ENCODE measurements at regions not wholly inside any gene's neighbourhood (a gene's known extent, or its start where the extent isn't known, plus 50 kb on each side); places are given as distances from the start of the nearest gene placed in this dataset.

- no peak for DNase-seq (ENCODE audit: low read depth, low spot score)
- in situ Hi-C loops (cut with HindIII; ENCODE audit: low pct_unique_long_range_greater_than_20kb, low sequenced_read_pairs) = no loop called here
Observed at GRCh38 chr12:118637767-118638370, 261.5 kb downstream of the SUDS3 start.

GRCh38 chr12:118641249-118641648, 264.9 kb downstream of the SUDS3 start:
- peak; percentile 11 for DNase-seq (ENCODE audit: low read depth, low spot score)
- in situ Hi-C loops (cut with HindIII; ENCODE audit: low pct_unique_long_range_greater_than_20kb, low sequenced_read_pairs) = no loop called here

- peak; percentile 4 for DNase-seq (ENCODE audit: low read depth, low spot score)
- in situ Hi-C loops (cut with HindIII; ENCODE audit: low pct_unique_long_range_greater_than_20kb, low sequenced_read_pairs) = no loop called here
Observed at GRCh38 chr12:118645219-118645618, 268.9 kb downstream of the SUDS3 start.

GRCh38 chr12:118649765-118650585, 273.6 kb downstream of the SUDS3 start:
- in situ Hi-C loops (cut with HindIII; ENCODE audit: low pct_unique_long_range_greater_than_20kb, low sequenced_read_pairs) = no loop called here
- no peak for DNase-seq (ENCODE audit: low read depth, low spot score)

GRCh38 chr12:118650586-118650960, 274.2 kb downstream of the SUDS3 start:
- in situ Hi-C loops (cut with HindIII; ENCODE audit: low pct_unique_long_range_greater_than_20kb, low sequenced_read_pairs) = no loop called here
- DNase-seq (ENCODE audit: low read depth, low spot score) = peak; percentile 54

GRCh38 chr12:118651487-118651886, 275.1 kb downstream of the SUDS3 start:
- in situ Hi-C loops (cut with HindIII; ENCODE audit: low pct_unique_long_range_greater_than_20kb, low sequenced_read_pairs) = no loop called here
- no peak for DNase-seq (ENCODE audit: low read depth, low spot score)

- DNase-seq (ENCODE audit: low read depth, low spot score) = no peak
Observed at GRCh38 chr12:118655588-118655987, 279.2 kb downstream of the SUDS3 start.

GRCh38 chr12:118680356-118680963, 300.9 kb upstream of the SRRM4 start:
- in situ Hi-C loops (cut with HindIII; ENCODE audit: low pct_unique_long_range_greater_than_20kb, low sequenced_read_pairs) = no loop called here
- DNase-seq (ENCODE audit: low read depth, low spot score) = peak; percentile 21

More at GRCh38 chr12:118655588-118655987, 279.2 kb downstream of the SUDS3 start:
- in situ Hi-C loops (cut with HindIII; ENCODE audit: low pct_unique_long_range_greater_than_20kb, low sequenced_read_pairs) = no loop called here

- in situ Hi-C loops (cut with HindIII; ENCODE audit: low pct_unique_long_range_greater_than_20kb, low sequenced_read_pairs) = no loop called here
- DNase-seq (ENCODE audit: low read depth, low spot score) = no peak
Observed at GRCh38 chr12:118682656-118683055, 298.7 kb upstream of the SRRM4 start.

GRCh38 chr12:118685983-118686607, 295.2 kb upstream of the SRRM4 start:
- DNase-seq (ENCODE audit: low read depth, low spot score) = no peak
- in situ Hi-C loops (cut with HindIII; ENCODE audit: low pct_unique_long_range_greater_than_20kb, low sequenced_read_pairs) = no loop called here

GRCh38 chr12:118689793-118690192, 291.5 kb upstream of the SRRM4 start:
- no peak for DNase-seq (ENCODE audit: low read depth, low spot score)

GRCh38 chr12:118690506-118690905, 290.8 kb upstream of the SRRM4 start:
- in situ Hi-C loops (cut with HindIII; ENCODE audit: low pct_unique_long_range_greater_than_20kb, low sequenced_read_pairs) = no loop called here
- DNase-seq (ENCODE audit: low read depth, low spot score) = no peak

More at GRCh38 chr12:118689793-118690192, 291.5 kb upstream of the SRRM4 start:
- in situ Hi-C loops (cut with HindIII; ENCODE audit: low pct_unique_long_range_greater_than_20kb, low sequenced_read_pairs) = no loop called here

GRCh38 chr12:118694128-118694775, 287.1 kb upstream of the SRRM4 start:
- no peak for DNase-seq (ENCODE audit: low read depth, low spot score)

GRCh38 chr12:118704527-118705241, 276.7 kb upstream of the SRRM4 start:
- peak; percentile 17 for DNase-seq (ENCODE audit: low read depth, low spot score)
- in situ Hi-C loops (cut with HindIII; ENCODE audit: low pct_unique_long_range_greater_than_20kb, low sequenced_read_pairs) = no loop called here

More at GRCh38 chr12:118694128-118694775, 287.1 kb upstream of the SRRM4 start:
- in situ Hi-C loops (cut with HindIII; ENCODE audit: low pct_unique_long_range_greater_than_20kb, low sequenced_read_pairs) = no loop called here

- in situ Hi-C loops (cut with HindIII; ENCODE audit: low pct_unique_long_range_greater_than_20kb, low sequenced_read_pairs) = no loop called here
- no peak for DNase-seq (ENCODE audit: low read depth, low spot score)
Observed at GRCh38 chr12:118706437-118706836, 274.9 kb upstream of the SRRM4 start.

GRCh38 chr12:118709946-118710345, 271.4 kb upstream of the SRRM4 start:
- DNase-seq (ENCODE audit: low read depth, low spot score) = no peak
- in situ Hi-C loops (cut with HindIII; ENCODE audit: low pct_unique_long_range_greater_than_20kb, low sequenced_read_pairs) = no loop called here

GRCh38 chr12:118711185-118711584, 270.2 kb upstream of the SRRM4 start:
- in situ Hi-C loops (cut with HindIII; ENCODE audit: low pct_unique_long_range_greater_than_20kb, low sequenced_read_pairs) = no loop called here
- no peak for DNase-seq (ENCODE audit: low read depth, low spot score)
